Hepatocyte (in vitro differentiated cells): ENCODE measurements at regions not wholly inside any gene's neighbourhood (a gene's known extent, or its start where the extent isn't known, plus 50 kb on each side); places are given as distances from the start of the nearest gene placed in this dataset.

ENCODE experiments used
- DNase-seq: peaks from one replicate; pipeline ENCODE4 v3.0.0-alpha.2; 2016; ENCODE audit warnings: low spot score
- H2AFZ ChIP-seq: fragments of 200-600 bp; sonication (generic); 2 replicates; pipeline ENCODE4 v1.6.0; 2016; ENCODE audit warnings: antibody characterized with exemption, mild to moderate bottlenecking
- H3K27ac ChIP-seq: fragments of 200-600 bp; sonication (generic); 2 replicates; pipeline ENCODE4 v1.5.1; 2016; ENCODE audit warnings: mild to moderate bottlenecking
- H3K27me3 ChIP-seq: fragments of 200-600 bp; sonication (generic); 2 replicates; pipeline ENCODE4 v1.6.1; 2016
- H3K36me3 ChIP-seq: fragments of 200-600 bp; sonication (generic); replicated peaks from 2 replicates; pipeline ENCODE4 v1.5.1; 2016; ENCODE audit warnings: low read depth; ENCODE audit not compliant: insufficient read depth
- H3K4me1 ChIP-seq: fragments of 200-600 bp; sonication (generic); 2 replicates; pipeline ENCODE4 v1.5.1; 2016; ENCODE audit warnings: mild to moderate bottlenecking, moderate library complexity; ENCODE audit not compliant: insufficient read depth
- H3K4me2 ChIP-seq: fragments of 200-600 bp; sonication (generic); 2 replicates; pipeline ENCODE4 v1.6.0; 2016
- H3K4me3 ChIP-seq: fragments of 200-600 bp; sonication (generic); 2 replicates; pipeline ENCODE4 v1.5.1; 2016; ENCODE audit warnings: mild to moderate bottlenecking
- H3K79me2 ChIP-seq: fragments of 200-600 bp; sonication (generic); 2 replicates; pipeline ENCODE4 v1.6.0; 2017; ENCODE audit warnings: mild to moderate bottlenecking
- H3K9me2 ChIP-seq: fragments of 200-600 bp; sonication (generic); replicated peaks from 2 replicates; pipeline ENCODE4 v1.6.0; 2017; ENCODE audit warnings: mild to moderate bottlenecking; ENCODE audit not compliant: insufficient read depth
- H3K9me3 ChIP-seq: fragments of 200-600 bp; sonication (generic); 2 replicates; pipeline ENCODE4 v1.5.1; 2016; ENCODE audit warnings: low read depth, mild to moderate bottlenecking
- H4K20me1 ChIP-seq: fragments of 200-600 bp; sonication (generic); 2 replicates; pipeline ENCODE4 v1.6.0; 2016; ENCODE audit warnings: mild to moderate bottlenecking; ENCODE audit not compliant: insufficient read depth, poor library complexity, severe bottlenecking
- CTCF ChIP-seq: fragments of 200-600 bp; sonication (generic); IDR thresholded peaks from 2 replicates; pipeline ENCODE4 v1.5.1; 2016; ENCODE audit warnings: antibody characterized with exemption, mild to moderate bottlenecking; ENCODE audit not compliant: poor library complexity
- EZH2 ChIP-seq: fragments of 200-600 bp; sonication (generic); IDR thresholded peaks from 2 replicates; pipeline ENCODE4 v1.6.1; 2016; ENCODE audit warnings: antibody characterized with exemption, mild to moderate bottlenecking, borderline replicate concordance
- EZH2phosphoT487 ChIP-seq: fragments of 200-600 bp; sonication (generic); IDR thresholded peaks from one replicate; pipeline ENCODE4 v1.6.1; 2018; ENCODE audit warnings: antibody characterized with exemption, mild to moderate bottlenecking, low read depth, moderate library complexity; ENCODE audit not compliant: unreplicated experiment, severe bottlenecking
- WGBS: methylation state at CpG from one replicate; pipeline ENCODE4 v1.1.6; 2016; ENCODE audit warnings: low lambda C conversion rate; ENCODE audit errors: missing lambda C conversion rate; 5-methylcytosine and 5-hydroxymethylcytosine counted together

- H2AFZ ChIP-seq: no peak overlapping the region
- no peak for TF ChIP-seq EZH2
- no peak for TF ChIP-seq CTCF
- TF ChIP-seq EZH2phosphoT487: no peak
- H3K4me1 ChIP-seq: no peaks in the 10 kb centered on the region
- H3K4me2 ChIP-seq: no peak overlapping the region
- no peak overlapping the region for H3K4me3 ChIP-seq
- no peaks in the 10 kb centered on the region for H3K9me2 ChIP-seq
- no peaks in the 10 kb centered on the region for H3K27me3 ChIP-seq
- H3K79me2 ChIP-seq: no peaks in the 10 kb centered on the region
- H3K9me3 ChIP-seq: no peaks in the 10 kb centered on the region
- no peak overlapping the region for H3K27ac ChIP-seq
- H3K36me3 ChIP-seq: no peaks in the 10 kb centered on the region
- DNase-seq: no peak
- H4K20me1 ChIP-seq: no peaks in the 10 kb centered on the region
Measured at GRCh38 chr3:70608434-70608833, 296.0 kb upstream of the MDFIC2 start.

- H3K9me3 ChIP-seq: no peaks in the 10 kb centered on the region
- H3K36me3 ChIP-seq: no peaks in the 10 kb centered on the region
- no peak overlapping the region for H3K27ac ChIP-seq
- H2AFZ ChIP-seq: no peak overlapping the region
- H3K4me3 ChIP-seq: no peak overlapping the region
- H3K27me3 ChIP-seq: no peaks in the 10 kb centered on the region
- no peaks in the 10 kb centered on the region for H3K9me2 ChIP-seq
- H3K4me1 ChIP-seq: no peaks in the 10 kb centered on the region
- WGBS: 74% methylated on average over 4 of the region's 4 CpGs
- no peak for DNase-seq
- H4K20me1 ChIP-seq: no peaks in the 10 kb centered on the region
- no peaks in the 10 kb centered on the region for H3K79me2 ChIP-seq
- H3K4me2 ChIP-seq: no peak overlapping the region
- TF ChIP-seq CTCF: no peak
- no peak for TF ChIP-seq EZH2phosphoT487
- TF ChIP-seq EZH2: no peak
Measured at GRCh38 chr3:70607469-70607868, 295.0 kb upstream of the MDFIC2 start.

GRCh38 chr3:70606018-70606417 is 293.6 kb upstream of the MDFIC2 start:
- H3K9me2 ChIP-seq: no peaks in the 10 kb centered on the region
- H3K4me3 ChIP-seq: no peak overlapping the region
- H3K4me1 ChIP-seq: no peaks in the 10 kb centered on the region
- no peak overlapping the region for H3K27ac ChIP-seq
- H3K9me3 ChIP-seq: no peaks in the 10 kb centered on the region
- TF ChIP-seq EZH2 (no peak), EZH2phosphoT487 (no peak), CTCF (no peak)
- H2AFZ ChIP-seq: no peak overlapping the region
- no peak overlapping the region for H3K4me2 ChIP-seq
- no peak for DNase-seq
- H3K36me3 ChIP-seq: no peaks in the 10 kb centered on the region
- no peaks in the 10 kb centered on the region for H3K27me3 ChIP-seq
- H4K20me1 ChIP-seq: no peaks in the 10 kb centered on the region
- H3K79me2 ChIP-seq: no peaks in the 10 kb centered on the region

GRCh38 chr3:70603103-70603502 is 290.7 kb upstream of the MDFIC2 start:
- Histone ChIP-seq H3K36me3 (no peaks in the 10 kb centered on the region), H3K27ac (no peak overlapping the region), H3K4me3 (no peak overlapping the region), H3K9me2 (no peaks in the 10 kb centered on the region), H3K4me2 (no peak overlapping the region), H4K20me1 (no peaks in the 10 kb centered on the region), H3K79me2 (no peaks in the 10 kb centered on the region), H3K9me3 (no peaks in the 10 kb centered on the region), H3K4me1 (no peaks in the 10 kb centered on the region), H3K27me3 (no peaks in the 10 kb centered on the region), H2AFZ (no peak overlapping the region)
- TF ChIP-seq EZH2phosphoT487 (no peak), EZH2 (no peak), CTCF (no peak)
- DNase-seq: no peak
- WGBS: 63% methylated on average over 3 of the region's 3 CpGs
